Nephron (organoid): ENCODE measurements at regions not wholly inside any gene's neighbourhood (a gene's known extent, or its start where the extent isn't known, plus 50 kb on each side); places are given as distances from the start of the nearest gene placed in this dataset.
"Not testable (repeated sequence)": the region's sequence is repeated elsewhere in the genome, so short reads cannot be mapped to it uniquely, and the experiment has no call there.

Experiments used
- H3K27ac Mint-ChIP-seq, 3 experiments: 2 replicates each; pipeline ENCODE4 v1.8.0; 2020; ENCODE audit warnings: mixed read lengths in 3 of 3, mild to moderate bottlenecking in 2 of 3, moderate library complexity in 1 of 3
- H3K27me3 Mint-ChIP-seq: 2 replicates; pipeline ENCODE4 v1.8.0; 2021; ENCODE audit warnings: low read depth, mild to moderate bottlenecking, moderate library complexity, mixed read lengths
- H3K36me3 Mint-ChIP-seq: 2 replicates; pipeline ENCODE4 v1.8.0; 2020; ENCODE audit warnings: low read depth, mixed read lengths
- H3K4me1 Mint-ChIP-seq: 2 replicates; pipeline ENCODE4 v1.8.0; 2020; ENCODE audit warnings: mixed read lengths
- H3K4me3 Mint-ChIP-seq, 3 experiments: 2 replicates each; pipeline ENCODE4 v1.8.0; 2020; ENCODE audit warnings: mild to moderate bottlenecking in 3 of 3, mixed read lengths in 3 of 3, moderate library complexity in 2 of 3
- H3K9me3 Mint-ChIP-seq: 2 replicates; pipeline ENCODE4 v1.8.0; 2020; ENCODE audit warnings: mixed read lengths
- TF ChIP-seq, protein P1 (sequence below), 3 experiments: fragments of 200-600 bp; sonication (generic); IDR thresholded peaks; one replicate each; pipeline ENCODE4 v1.5.0; 2021; ENCODE audit warnings: antibody characterized with exemption in 3 of 3; ENCODE audit not compliant: unreplicated experiment in 3 of 3

GRCh38 chr7:130955565-130955919 lies 221.5 kb upstream of the KLF14 start:
- no peaks in the 10 kb centered on the region for H3K36me3 Mint-ChIP-seq
- no peaks in the 10 kb centered on the region for H3K4me1 Mint-ChIP-seq
- TF ChIP-seq, protein P1, sequence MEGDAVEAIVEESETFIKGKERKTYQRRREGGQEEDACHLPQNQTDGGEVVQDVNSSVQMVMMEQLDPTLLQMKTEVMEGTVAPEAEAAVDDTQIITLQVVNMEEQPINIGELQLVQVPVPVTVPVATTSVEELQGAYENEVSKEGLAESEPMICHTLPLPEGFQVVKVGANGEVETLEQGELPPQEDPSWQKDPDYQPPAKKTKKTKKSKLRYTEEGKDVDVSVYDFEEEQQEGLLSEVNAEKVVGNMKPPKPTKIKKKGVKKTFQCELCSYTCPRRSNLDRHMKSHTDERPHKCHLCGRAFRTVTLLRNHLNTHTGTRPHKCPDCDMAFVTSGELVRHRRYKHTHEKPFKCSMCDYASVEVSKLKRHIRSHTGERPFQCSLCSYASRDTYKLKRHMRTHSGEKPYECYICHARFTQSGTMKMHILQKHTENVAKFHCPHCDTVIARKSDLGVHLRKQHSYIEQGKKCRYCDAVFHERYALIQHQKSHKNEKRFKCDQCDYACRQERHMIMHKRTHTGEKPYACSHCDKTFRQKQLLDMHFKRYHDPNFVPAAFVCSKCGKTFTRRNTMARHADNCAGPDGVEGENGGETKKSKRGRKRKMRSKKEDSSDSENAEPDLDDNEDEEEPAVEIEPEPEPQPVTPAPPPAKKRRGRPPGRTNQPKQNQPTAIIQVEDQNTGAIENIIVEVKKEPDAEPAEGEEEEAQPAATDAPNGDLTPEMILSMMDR (IDR thresholded peaks at IDR 0.05; ENCODE audit: unreplicated experiment in 3 of 3) = no peak
- no peaks in the 10 kb centered on the region for H3K27me3 Mint-ChIP-seq
- no peak overlapping the region for H3K27ac Mint-ChIP-seq
- H3K4me3 Mint-ChIP-seq = no peak overlapping the region
- no peaks in the 10 kb centered on the region for H3K9me3 Mint-ChIP-seq

GRCh38 chr7:130956417-130957136 lies 222.6 kb upstream of the KLF14 start:
- no peaks in the 10 kb centered on the region for H3K27me3 Mint-ChIP-seq
- no peak overlapping the region for H3K27ac Mint-ChIP-seq
- no peak overlapping the region for H3K4me3 Mint-ChIP-seq
- H3K36me3 Mint-ChIP-seq = no peaks in the 10 kb centered on the region
- H3K9me3 Mint-ChIP-seq = no peaks in the 10 kb centered on the region
- TF ChIP-seq, protein P1 (IDR thresholded peaks at IDR 0.05; ENCODE audit: unreplicated experiment in 3 of 3) = no peak
- H3K4me1 Mint-ChIP-seq = no peaks in the 10 kb centered on the region

- TF ChIP-seq, protein P1 (IDR thresholded peaks at IDR 0.05; ENCODE audit: unreplicated experiment in 3 of 3) = no peak
- Mint-ChIP-seq H3K9me3 (no peaks in the 10 kb centered on the region), H3K4me3 (no peak overlapping the region)
Measured at GRCh38 chr7:130957137-130957513, 223.1 kb upstream of the KLF14 start.

GRCh38 chr7:130957722-130958435 lies 223.9 kb upstream of the KLF14 start:
- H3K4me1 Mint-ChIP-seq, H3K27me3 Mint-ChIP-seq, H3K27ac Mint-ChIP-seq, H3K36me3 Mint-ChIP-seq, H3K9me3 Mint-ChIP-seq, H3K4me3 Mint-ChIP-seq: not testable (repeated sequence)

More at GRCh38 chr7:130957137-130957513, 223.1 kb upstream of the KLF14 start:
- Mint-ChIP-seq H3K4me1 (no peaks in the 10 kb centered on the region), H3K27ac (no peak overlapping the region), H3K27me3 (no peaks in the 10 kb centered on the region), H3K36me3 (no peaks in the 10 kb centered on the region)

DNA sequence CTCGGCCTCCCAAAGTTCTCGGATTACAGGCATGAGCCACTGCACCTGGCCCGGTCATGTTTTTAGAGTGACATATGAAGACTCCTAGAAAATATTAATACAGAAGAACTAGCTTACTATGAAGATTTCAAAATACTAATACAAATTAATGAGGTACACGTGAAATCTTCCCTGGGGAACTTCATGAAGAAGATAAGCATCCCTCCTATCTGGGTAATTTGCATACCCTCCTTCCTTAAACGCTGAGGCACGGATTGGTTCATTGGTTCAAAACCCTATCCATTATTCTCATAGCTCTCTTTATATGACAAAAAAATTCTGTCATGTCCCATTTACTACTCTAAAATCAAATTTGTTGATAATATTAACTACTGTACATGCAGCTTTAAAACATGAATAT lies 224.8 kb upstream of the KLF14 start:
- TF ChIP-seq, protein P1 (IDR thresholded peaks at IDR 0.05; ENCODE audit: unreplicated experiment in 3 of 3) = no peak
- Mint-ChIP-seq H3K4me3 (no peak overlapping the region), H3K36me3 (no peaks in the 10 kb centered on the region), H3K4me1 (no peaks in the 10 kb centered on the region), H3K27ac (no peak overlapping the region), H3K27me3 (no peaks in the 10 kb centered on the region), H3K9me3 (no peaks in the 10 kb centered on the region)

DNA sequence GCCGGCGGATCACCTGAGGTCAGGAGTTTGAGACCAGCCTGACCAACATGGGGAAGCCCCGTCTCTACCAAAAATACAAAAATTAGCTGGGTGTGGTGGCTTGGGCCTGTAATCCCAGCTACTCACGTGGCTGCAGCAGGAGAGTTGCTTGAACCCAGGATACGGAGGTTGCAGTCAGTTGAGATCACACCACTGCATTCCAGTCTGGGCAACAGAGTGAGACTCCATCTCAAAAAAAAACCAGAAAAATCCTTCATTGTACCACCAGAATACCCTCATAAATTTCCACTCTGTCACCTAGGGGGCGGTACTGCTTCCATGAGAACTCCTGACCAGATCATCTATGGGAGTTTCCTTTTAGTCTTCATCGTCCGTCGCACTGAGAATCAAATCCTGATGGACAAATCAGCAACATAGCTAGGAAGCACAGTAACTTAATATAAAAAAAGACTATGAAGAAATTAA lies 225.8 kb upstream of the KLF14 start:
- no peak overlapping the region for H3K4me3 Mint-ChIP-seq
- TF ChIP-seq, protein P1 (IDR thresholded peaks at IDR 0.05; ENCODE audit: unreplicated experiment in 3 of 3) = no peak
- H3K27ac Mint-ChIP-seq = no peak overlapping the region
- H3K9me3 Mint-ChIP-seq = no peaks in the 10 kb centered on the region
- H3K36me3 Mint-ChIP-seq = no peaks in the 10 kb centered on the region
- H3K27me3 Mint-ChIP-seq = no peaks in the 10 kb centered on the region
- no peaks in the 10 kb centered on the region for H3K4me1 Mint-ChIP-seq
